ENCODE measurements at regions not wholly inside any gene's neighbourhood (a gene's known extent, or its start where the extent isn't known, plus 50 kb on each side); places are given as distances from the start of the nearest gene placed in this dataset.
"Not testable (repeated sequence)": the region's sequence is repeated elsewhere in the genome, so short reads cannot be mapped to it uniquely, and the experiment has no call there.

- TF ChIP-seq CTCF, POLR2A (IDR thresholded peaks at IDR 0.05): not testable (repeated sequence)
Observed at GRCh38 chr10:8367672-8368411, 313.4 kb downstream of the GATA3 start.
